Erythroblast (primary cell): ENCODE measurements at regions not wholly inside any gene's neighbourhood (a gene's known extent, or its start where the extent isn't known, plus 50 kb on each side); places are given as distances from the start of the nearest gene placed in this dataset.

Source experiments
- DNase-seq, 2 experiments: peaks; one replicate each; lab custom pipeline; 2025; lab: John Stamatoyannopoulos, UW
- GATA1 ChIP-seq: IDR thresholded peaks from 2 replicates; pipeline ENCODE4 v1.6.1; 2011; ENCODE audit warnings: low read depth, mild to moderate bottlenecking, control low read depth, low read length, moderate library complexity
- POLR2A ChIP-seq: IDR thresholded peaks from 2 replicates; pipeline ENCODE4 v1.6.1; 2011; ENCODE audit warnings: mild to moderate bottlenecking, low read length

- no peak for DNase-seq
- TF ChIP-seq GATA1 (no peak), POLR2A (no peak)
Measured at GRCh38 chr2:215850380-215850779, 163.0 kb downstream of the MREG start.

- TF ChIP-seq POLR2A (no peak), GATA1 (no peak)
Measured at GRCh38 chr2:215849771-215850170, 163.6 kb downstream of the MREG start.

GRCh38 chr2:215848698-215849097 lies 164.7 kb downstream of the MREG start:
- DNase-seq: no peak

More at GRCh38 chr2:215849771-215850170, 163.6 kb downstream of the MREG start:
- no peak for DNase-seq

GRCh38 chr2:215848146-215848545 lies 165.2 kb downstream of the MREG start:
- no peak for TF ChIP-seq POLR2A
- TF ChIP-seq GATA1: no peak
- DNase-seq: no peak

More at GRCh38 chr2:215848698-215849097, 164.7 kb downstream of the MREG start:
- no peak for TF ChIP-seq POLR2A
- no peak for TF ChIP-seq GATA1

GRCh38 chr2:215847718-215848117 lies 165.6 kb downstream of the MREG start:
- no peak for TF ChIP-seq POLR2A
- no peak for TF ChIP-seq GATA1
- no peak for DNase-seq

GRCh38 chr2:215847056-215847455 lies 166.3 kb downstream of the MREG start:
- TF ChIP-seq POLR2A: no peak
- TF ChIP-seq GATA1: no peak
- DNase-seq: no peak

- TF ChIP-seq GATA1 (no peak), POLR2A (no peak)
- no peak for DNase-seq
Measured at GRCh38 chr2:215845839-215846586, 167.3 kb downstream of the MREG start.

GRCh38 chr2:215843579-215843978 lies 169.8 kb downstream of the MREG start:
- no peak for DNase-seq
- no peak for TF ChIP-seq POLR2A
- no peak for TF ChIP-seq GATA1

GRCh38 chr2:215841175-215841816 lies 172.1 kb downstream of the MREG start:
- no peak for DNase-seq
- no peak for TF ChIP-seq GATA1

- no peak for TF ChIP-seq GATA1
- TF ChIP-seq POLR2A: no peak
- DNase-seq: no peak
Measured at GRCh38 chr2:215839816-215840215, 173.5 kb downstream of the MREG start.

- no peak for DNase-seq
- TF ChIP-seq GATA1 (no peak), POLR2A (no peak)
Measured at GRCh38 chr2:215839309-215839708, 174.0 kb downstream of the MREG start.

GRCh38 chr2:215836881-215837280 lies 176.5 kb downstream of the MREG start:
- no peak for DNase-seq
- TF ChIP-seq GATA1 (no peak), POLR2A (no peak)

GRCh38 chr2:215835657-215836056 lies 177.7 kb downstream of the MREG start:
- TF ChIP-seq GATA1: no peak
- TF ChIP-seq POLR2A: no peak

GRCh38 chr2:215835231-215835630 lies 178.1 kb downstream of the MREG start:
- DNase-seq: no peak
- TF ChIP-seq POLR2A (no peak), GATA1 (no peak)

More at GRCh38 chr2:215835657-215836056, 177.7 kb downstream of the MREG start:
- DNase-seq: no peak

GRCh38 chr2:215833531-215834162 lies 179.7 kb downstream of the MREG start:
- peak; percentile 20 to 31 for DNase-seq
- TF ChIP-seq GATA1 (no peak), POLR2A (no peak)

- TF ChIP-seq GATA1 (no peak), POLR2A (no peak)
- DNase-seq: no peak
Measured at GRCh38 chr2:215832791-215833190, 180.6 kb downstream of the MREG start.
